ENCODE measurements at regions not wholly inside any gene's neighbourhood (a gene's known extent, or its start where the extent isn't known, plus 50 kb on each side); places are given as distances from the start of the nearest gene placed in this dataset.

DNA sequence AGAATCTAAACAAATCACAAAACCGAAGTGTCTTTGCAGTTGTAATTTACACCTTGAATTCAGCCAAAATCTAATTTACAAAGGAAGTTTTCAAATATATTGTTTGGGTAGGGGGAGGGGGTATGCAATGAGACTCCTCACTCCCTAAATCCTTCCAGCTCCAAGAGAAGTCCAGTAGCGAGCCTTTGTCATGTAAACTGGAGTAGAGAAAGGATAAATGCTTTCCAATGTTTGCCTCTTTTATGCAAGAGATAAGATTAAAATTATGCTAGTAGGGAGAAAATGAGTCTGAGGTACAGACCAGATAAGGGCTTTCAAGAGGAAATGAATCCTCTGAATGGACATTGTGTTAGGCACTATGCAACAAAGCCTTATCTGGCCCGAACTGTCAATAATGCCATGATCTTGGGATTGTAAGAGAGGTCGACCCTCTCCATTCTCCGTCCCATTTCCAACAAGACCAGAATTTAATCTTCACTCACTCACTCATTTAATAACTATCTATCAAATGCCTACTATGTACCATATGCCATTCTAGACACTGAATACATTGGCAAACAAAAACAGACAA lies 199.2 kb downstream of the LACC1 start:
- no peaks in the 10 kb centered on the region for H3K36me3 ChIP-seq (ENCODE audit: control insufficient read depth in 1 of 2, insufficient read depth in 2 of 2, low read length in 1 of 2)
- no peak overlapping the region for H3K4me3 ChIP-seq (ENCODE audit: low read length in 2 of 2)
- DNase-seq, result no peak
- no peaks in the 10 kb centered on the region for H3K27me3 ChIP-seq (ENCODE audit: control insufficient read depth in 1 of 2, insufficient read depth in 2 of 2, low read length in 1 of 2)
- 82 to 85% methylated on average over 5 of the region's 5 CpGs for WGBS, 2 donors
- H3K4me1 ChIP-seq (ENCODE audit: control insufficient read depth in 1 of 2, insufficient read depth in 2 of 2, low read length in 2 of 2), result no peaks in the 10 kb centered on the region
- no peaks in the 10 kb centered on the region for H3K9me3 ChIP-seq (ENCODE audit: control insufficient read depth, low read length)
- intact Hi-C loops (cut with DNase I), result no loop called here
- no peak overlapping the region for H3K27ac ChIP-seq (ENCODE audit: low read depth in 1 of 2, low read length in 2 of 2)
- no peak for ATAC-seq (ENCODE audit: low FRiP score)

DNA sequence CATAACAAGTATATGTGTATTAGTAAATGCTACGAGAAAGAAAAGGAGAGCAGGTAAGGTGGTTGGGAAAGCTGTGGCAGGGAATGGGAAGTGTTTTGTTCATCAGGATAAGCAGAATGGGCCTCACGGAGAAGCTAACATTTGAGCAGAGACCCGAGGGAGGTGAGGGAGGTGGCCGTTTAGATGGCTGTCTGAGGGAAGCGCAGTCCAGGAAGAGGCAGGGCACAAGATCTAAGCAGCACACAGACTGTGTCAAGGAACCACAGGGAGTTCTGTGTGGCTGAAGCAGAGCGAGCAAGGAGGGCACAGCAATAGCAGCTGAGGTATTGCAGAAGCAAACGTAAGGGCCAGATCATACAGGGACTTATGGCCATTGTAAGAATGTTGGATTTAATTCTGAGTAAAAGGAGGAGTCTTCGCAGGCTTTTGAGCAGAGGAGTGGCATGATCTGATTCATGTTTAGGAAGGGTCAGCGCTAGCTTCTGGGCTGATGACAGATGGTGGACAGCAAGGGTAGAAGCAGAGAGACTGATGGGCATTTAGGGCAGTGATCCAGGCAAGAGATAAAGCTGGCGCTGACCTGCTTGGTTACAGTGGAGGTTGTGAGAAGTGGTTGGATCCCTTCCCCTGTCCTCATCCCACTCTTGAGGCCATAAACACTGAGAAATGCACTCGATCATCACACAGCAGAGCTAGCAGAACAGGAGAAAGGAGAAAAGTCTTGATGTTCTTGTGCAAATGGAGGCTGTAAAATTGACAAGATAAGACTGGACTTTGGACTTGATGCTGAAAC lies 199.9 kb downstream of the LACC1 start:
- no peak overlapping the region for H3K27ac ChIP-seq (ENCODE audit: low read depth in 1 of 2, low read length in 2 of 2)
- WGBS, 2 donors, result 72 to 76% methylated on average over 11 of the region's 11 CpGs
- no peak overlapping the region for H3K4me3 ChIP-seq (ENCODE audit: low read length in 2 of 2)
- no peaks in the 10 kb centered on the region for H3K9me3 ChIP-seq (ENCODE audit: control insufficient read depth, low read length)
- ATAC-seq (ENCODE audit: low FRiP score), result no peak
- no peaks in the 10 kb centered on the region for H3K4me1 ChIP-seq (ENCODE audit: control insufficient read depth in 1 of 2, insufficient read depth in 2 of 2, low read length in 2 of 2)
- DNase-seq, result no peak
- H3K36me3 ChIP-seq (ENCODE audit: control insufficient read depth in 1 of 2, insufficient read depth in 2 of 2, low read length in 1 of 2), result no peaks in the 10 kb centered on the region
- intact Hi-C loops (cut with DNase I), result no loop called here
- no peaks in the 10 kb centered on the region for H3K27me3 ChIP-seq (ENCODE audit: control insufficient read depth in 1 of 2, insufficient read depth in 2 of 2, low read length in 1 of 2)

GRCh38 chr13:44084146-44084545 lies 204.4 kb downstream of the LACC1 start:
- no peak overlapping the region for H3K27ac ChIP-seq (ENCODE audit: low read depth in 1 of 2, low read length in 2 of 2)
- H3K9me3 ChIP-seq (ENCODE audit: control insufficient read depth, low read length), result no peaks in the 10 kb centered on the region
- H3K4me3 ChIP-seq (ENCODE audit: low read length in 2 of 2), result no peak overlapping the region
- H3K36me3 ChIP-seq (ENCODE audit: control insufficient read depth in 1 of 2, insufficient read depth in 2 of 2, low read length in 1 of 2), result no peaks in the 10 kb centered on the region
- ATAC-seq (ENCODE audit: low FRiP score), result no peak
- H3K4me1 ChIP-seq (ENCODE audit: control insufficient read depth in 1 of 2, insufficient read depth in 2 of 2, low read length in 2 of 2), result no peaks in the 10 kb centered on the region
- DNase-seq, result no peak
- no peaks in the 10 kb centered on the region for H3K27me3 ChIP-seq (ENCODE audit: control insufficient read depth in 1 of 2, insufficient read depth in 2 of 2, low read length in 1 of 2)
- intact Hi-C loops (cut with DNase I), result no loop called here
- 46 to 53% methylated on average over 3 of the region's 3 CpGs for WGBS, 2 donors

DNA sequence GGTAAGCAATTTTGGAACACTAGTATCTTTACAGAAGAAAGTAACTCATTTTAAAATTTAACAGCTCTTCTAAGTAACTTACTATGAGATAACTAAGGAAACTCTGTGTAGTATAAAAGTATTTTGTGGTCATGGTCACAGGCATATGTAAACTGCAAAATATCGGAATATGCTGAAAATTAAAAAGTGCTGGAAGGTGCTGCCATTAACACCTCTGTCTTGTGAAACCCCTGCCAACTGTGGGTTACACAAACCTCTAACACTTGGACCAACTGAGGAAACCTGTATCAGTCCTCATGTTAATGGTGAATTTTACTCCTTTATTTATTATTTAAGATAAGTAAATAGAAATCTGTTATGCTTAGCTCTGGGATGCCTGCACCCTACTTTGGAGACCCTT lies 206.7 kb downstream of the LACC1 start:
- no peaks in the 10 kb centered on the region for H3K4me1 ChIP-seq (ENCODE audit: control insufficient read depth in 1 of 2, insufficient read depth in 2 of 2, low read length in 2 of 2)
- DNase-seq (no peak), ATAC-seq (ENCODE audit: low FRiP score) (no peak)
- no peak overlapping the region for H3K27ac ChIP-seq (ENCODE audit: low read depth in 1 of 2, low read length in 2 of 2)
- no peaks in the 10 kb centered on the region for H3K9me3 ChIP-seq (ENCODE audit: control insufficient read depth, low read length)
- H3K4me3 ChIP-seq (ENCODE audit: low read length in 2 of 2), result no peak overlapping the region
- intact Hi-C loops (cut with DNase I), result no loop called here
- no peaks in the 10 kb centered on the region for H3K36me3 ChIP-seq (ENCODE audit: control insufficient read depth in 1 of 2, insufficient read depth in 2 of 2, low read length in 1 of 2)
- H3K27me3 ChIP-seq (ENCODE audit: control insufficient read depth in 1 of 2, insufficient read depth in 2 of 2, low read length in 1 of 2), result no peaks in the 10 kb centered on the region
- WGBS, 2 donors, result 90 to 95% methylated on average over 1 of the region's 1 CpG

- intact Hi-C loops (cut with DNase I), result no loop called here
- Histone ChIP-seq H3K36me3 (ENCODE audit: control insufficient read depth in 1 of 2, insufficient read depth in 2 of 2, low read length in 1 of 2) (no peaks in the 10 kb centered on the region), H3K9me3 (ENCODE audit: control insufficient read depth, low read length) (no peaks in the 10 kb centered on the region), H3K27me3 (ENCODE audit: control insufficient read depth in 1 of 2, insufficient read depth in 2 of 2, low read length in 1 of 2) (no peaks in the 10 kb centered on the region), H3K27ac (ENCODE audit: low read depth in 1 of 2, low read length in 2 of 2) (no peak overlapping the region), H3K4me1 (ENCODE audit: control insufficient read depth in 1 of 2, insufficient read depth in 2 of 2, low read length in 2 of 2) (no peaks in the 10 kb centered on the region), H3K4me3 (ENCODE audit: low read length in 2 of 2) (no peak overlapping the region)
- no peak for ATAC-seq (ENCODE audit: low FRiP score)
- 68 to 72% methylated on average over 4 of the region's 4 CpGs for WGBS, 2 donors
- no peak for DNase-seq
These were observed 208.7 kb downstream of the LACC1 start for GRCh38 chr13:44088411-44088810.

DNA sequence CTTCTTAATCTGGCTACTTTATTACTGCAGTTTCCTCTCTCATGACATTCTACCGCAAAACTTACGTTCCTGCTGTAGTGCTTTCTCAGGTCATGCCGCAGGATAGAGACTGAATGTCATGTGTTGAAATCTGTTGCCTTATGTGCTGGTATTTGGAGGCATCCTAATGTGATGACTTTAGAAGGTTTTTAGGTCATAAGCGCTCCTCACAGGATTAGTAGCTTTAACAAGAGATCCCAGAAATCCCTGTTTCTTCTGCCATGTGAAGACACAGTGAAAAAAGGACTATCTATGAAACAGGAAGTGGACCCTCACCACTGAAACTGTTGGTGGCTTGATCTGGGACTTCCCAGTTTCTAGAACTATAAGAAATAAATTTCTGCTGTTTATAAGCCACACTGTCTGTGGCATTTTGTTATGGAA lies 209.3 kb downstream of the LACC1 start:
- H3K4me1 ChIP-seq (ENCODE audit: control insufficient read depth in 1 of 2, insufficient read depth in 2 of 2, low read length in 2 of 2), result no peaks in the 10 kb centered on the region
- no peak overlapping the region for H3K27ac ChIP-seq (ENCODE audit: low read depth in 1 of 2, low read length in 2 of 2)
- ATAC-seq (ENCODE audit: low FRiP score) (no peak), DNase-seq (no peak)
- H3K27me3 ChIP-seq (ENCODE audit: control insufficient read depth in 1 of 2, insufficient read depth in 2 of 2, low read length in 1 of 2), result no peaks in the 10 kb centered on the region
- intact Hi-C loops (cut with DNase I), result no loop called here
- no peaks in the 10 kb centered on the region for H3K9me3 ChIP-seq (ENCODE audit: control insufficient read depth, low read length)
- H3K36me3 ChIP-seq (ENCODE audit: control insufficient read depth in 1 of 2, insufficient read depth in 2 of 2, low read length in 1 of 2), result no peaks in the 10 kb centered on the region
- no peak overlapping the region for H3K4me3 ChIP-seq (ENCODE audit: low read length in 2 of 2)
- 92 to 95% methylated on average over 4 of the region's 4 CpGs for WGBS, 2 donors

GRCh38 chr13:44089452-44089851 lies 209.7 kb downstream of the LACC1 start:
- no peak for ATAC-seq (ENCODE audit: low FRiP score)
- no peak overlapping the region for H3K4me3 ChIP-seq (ENCODE audit: low read length in 2 of 2)
- H3K9me3 ChIP-seq (ENCODE audit: control insufficient read depth, low read length), result no peaks in the 10 kb centered on the region
- no peak for DNase-seq
- 79 to 85% methylated on average over 2 of the region's 2 CpGs for WGBS, 2 donors
- H3K36me3 ChIP-seq (ENCODE audit: control insufficient read depth in 1 of 2, insufficient read depth in 2 of 2, low read length in 1 of 2), result no peaks in the 10 kb centered on the region
- H3K27me3 ChIP-seq (ENCODE audit: control insufficient read depth in 1 of 2, insufficient read depth in 2 of 2, low read length in 1 of 2), result no peaks in the 10 kb centered on the region
- H3K27ac ChIP-seq (ENCODE audit: low read depth in 1 of 2, low read length in 2 of 2), result no peak overlapping the region
- intact Hi-C loops (cut with DNase I), result no loop called here
- H3K4me1 ChIP-seq (ENCODE audit: control insufficient read depth in 1 of 2, insufficient read depth in 2 of 2, low read length in 2 of 2), result no peaks in the 10 kb centered on the region

DNA sequence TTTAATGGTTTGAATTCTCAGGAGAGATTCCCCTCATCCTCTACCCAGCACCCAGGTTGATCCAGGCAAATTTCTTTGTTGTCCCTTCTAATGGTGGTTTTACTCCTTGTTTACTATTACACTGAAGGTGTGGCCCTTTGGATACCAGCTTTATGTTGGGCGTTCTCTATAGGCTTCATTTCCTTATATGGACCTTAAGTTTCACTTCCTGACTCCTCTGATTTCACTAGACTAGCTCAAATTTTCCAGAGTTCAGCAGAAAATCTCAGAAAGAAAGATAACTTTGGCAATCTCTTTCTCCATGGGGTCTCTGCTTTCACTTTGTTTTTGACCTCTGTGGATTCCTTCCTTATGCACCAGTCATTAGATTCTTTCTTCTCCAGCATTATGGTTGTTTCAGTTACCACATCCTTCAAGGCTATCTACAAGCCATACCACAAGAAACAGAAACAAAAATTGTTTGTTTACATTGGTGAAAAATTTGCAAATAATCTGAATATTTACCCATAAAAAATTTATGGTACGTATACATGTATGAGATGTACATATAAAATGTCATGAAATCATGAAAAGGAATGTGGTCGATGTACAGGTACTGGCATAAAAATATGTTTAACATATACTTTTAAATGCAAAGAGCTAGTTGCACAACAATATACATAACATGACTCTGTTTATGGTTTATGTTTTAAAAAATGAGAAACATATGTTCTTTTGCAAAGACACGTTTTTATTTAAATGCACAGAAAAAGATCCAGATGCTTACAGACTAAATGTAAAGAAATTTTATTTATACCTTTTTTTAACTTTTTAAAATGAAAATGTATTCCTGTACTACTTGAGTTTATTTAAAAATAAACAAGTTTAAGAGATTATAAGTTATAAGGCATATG lies 212.6 kb downstream of the LACC1 start:
- no peaks in the 10 kb centered on the region for H3K4me1 ChIP-seq (ENCODE audit: control insufficient read depth in 1 of 2, insufficient read depth in 2 of 2, low read length in 2 of 2)
- no peak for ATAC-seq (ENCODE audit: low FRiP score)
- DNase-seq, result no peak
- no peaks in the 10 kb centered on the region for H3K27me3 ChIP-seq (ENCODE audit: control insufficient read depth in 1 of 2, insufficient read depth in 2 of 2, low read length in 1 of 2)
- WGBS, 2 donors, result 92 to 96% methylated on average over 4 of the region's 4 CpGs
- H3K4me3 ChIP-seq (ENCODE audit: low read length in 2 of 2), result no peak overlapping the region
- no peak overlapping the region for H3K27ac ChIP-seq (ENCODE audit: low read depth in 1 of 2, low read length in 2 of 2)
- H3K9me3 ChIP-seq (ENCODE audit: control insufficient read depth, low read length), result no peaks in the 10 kb centered on the region
- intact Hi-C loops (cut with DNase I), result no loop called here
- no peaks in the 10 kb centered on the region for H3K36me3 ChIP-seq (ENCODE audit: control insufficient read depth in 1 of 2, insufficient read depth in 2 of 2, low read length in 1 of 2)
